Astrocyte of the spinal cord (primary cell): ENCODE measurements at regions not wholly inside any gene's neighbourhood (a gene's known extent, or its start where the extent isn't known, plus 50 kb on each side); places are given as distances from the start of the nearest gene placed in this dataset.

Source experiments
- DNase-seq: peaks from one replicate; pipeline ENCODE4 v3.0.0; 2011; ENCODE audit warnings: low read depth, low spot score
- H3K4me3 ChIP-seq: 2 replicates; pipeline ENCODE4 v1.5.1; 2011; ENCODE audit warnings: low read depth, mild to moderate bottlenecking, low read length, moderate library complexity
- CTCF ChIP-seq: IDR thresholded peaks from 2 replicates; pipeline ENCODE4 v1.5.1; 2012; ENCODE audit warnings: low read depth, mild to moderate bottlenecking, low read length, inconsistent platforms
- in situ Hi-C: cut with HindIII; loops from 2 replicates; pipeline ENCODE4 v1.10.0; 2017; ENCODE audit warnings: low sequenced_read_pairs

GRCh38 chr20:57055345-57055744 lies 211.1 kb downstream of the BMP7 start:
- no peak overlapping the region for H3K4me3 ChIP-seq
- in situ Hi-C loops, result no loop called here
- no peak for TF ChIP-seq CTCF
- DNase-seq, result no peak

- TF ChIP-seq CTCF, result no peak
- DNase-seq, result no peak
- no peak overlapping the region for H3K4me3 ChIP-seq
- in situ Hi-C loops, result no loop called here
Observed at GRCh38 chr20:57056651-57057050, 209.8 kb downstream of the BMP7 start.

- H3K4me3 ChIP-seq, result no peak overlapping the region
- no peak for DNase-seq
- in situ Hi-C loops, result no loop called here
- no peak for TF ChIP-seq CTCF
Observed at GRCh38 chr20:57059055-57059596, 207.3 kb downstream of the BMP7 start.

- no peak overlapping the region for H3K4me3 ChIP-seq
- DNase-seq, result no peak
- in situ Hi-C loops, result no loop called here
- TF ChIP-seq CTCF, result no peak
Observed at GRCh38 chr20:57060407-57061050, 205.9 kb downstream of the BMP7 start.

- peak; percentile 71 for TF ChIP-seq CTCF
- in situ Hi-C loops, result no loop called here
Observed at GRCh38 chr20:57061051-57061900, 205.2 kb downstream of the BMP7 start.

GRCh38 chr20:57062241-57062640 lies 204.2 kb downstream of the BMP7 start:
- in situ Hi-C loops, result no loop called here
- DNase-seq, result no peak
- no peak for TF ChIP-seq CTCF
- H3K4me3 ChIP-seq, result no peak overlapping the region

More at GRCh38 chr20:57061051-57061900, 205.2 kb downstream of the BMP7 start:
- peak; percentile 62 for DNase-seq
- H3K4me3 ChIP-seq, result no peak overlapping the region
